IMR-90 (cell line): ENCODE measurements at regions not wholly inside any gene's neighbourhood (a gene's known extent, or its start where the extent isn't known, plus 50 kb on each side); places are given as distances from the start of the nearest gene placed in this dataset.

Experiments used
- ATAC-seq: fragments of 200-7000 bp; cut with Tn5 transposase; 2 replicates; pipeline ENCODE4 v1.9.1; 2020; ENCODE audit warnings: low read depth, mild to moderate bottlenecking, moderate library complexity
- BruUV-seq: library from RNA; stranded (reverse); fragments of 400-500 nt; replicated peaks from 2 replicates; lab custom pipeline; 2021; lab: Mats Ljungman, UMichigan
- CTCF ChIA-PET: fragments of 300-600 bp; formaldehyde crosslinking; extraction: SDS; loops from one replicate; lab custom pipeline; 2021; ENCODE audit warnings: antibody characterized with exemption; lab: Yijun Ruan, JAX
- POLR2A ChIA-PET: fragments of 300-600 bp; sonication (Branson Sonifier 250); formaldehyde crosslinking; loops from one replicate; lab custom pipeline; 2022; ENCODE audit warnings: antibody characterized with exemption; ENCODE audit not compliant: unreplicated experiment; lab: Charles Lee
- DNase-seq: peaks from one replicate; pipeline ENCODE4 v3.0.0; 2013
- H2AFZ ChIP-seq: replicated peaks from 2 replicates; pipeline ENCODE3; 2013; ENCODE audit warnings: low read length, mild to moderate bottlenecking; ENCODE audit not compliant: poor library complexity
- H2AK5ac ChIP-seq: 2 replicates; pipeline ENCODE4 v1.6.1; 2013; ENCODE audit warnings: low read depth, low read length, inconsistent platforms
- H2AK9ac ChIP-seq: replicated peaks from 2 replicates; pipeline ENCODE3; 2013; ENCODE audit warnings: mild to moderate bottlenecking, low read depth, low read length, moderate library complexity; ENCODE audit not compliant: poor library complexity
- H2BK120ac ChIP-seq: 2 replicates; pipeline ENCODE4 v1.6.1; 2013; ENCODE audit warnings: low read depth, low read length, inconsistent platforms
- H2BK15ac ChIP-seq: 3 replicates; pipeline ENCODE4 v1.6.1; 2013; ENCODE audit warnings: low read depth, low read length, inconsistent platforms
- H2BK20ac ChIP-seq: 2 replicates; pipeline ENCODE4 v1.6.1; 2013; ENCODE audit warnings: low read depth, mild to moderate bottlenecking, inconsistent platforms, low read length, moderate library complexity
- H2BK5ac ChIP-seq: 2 replicates; pipeline ENCODE4 v1.6.1; 2013; ENCODE audit warnings: mild to moderate bottlenecking, low read depth, low read length, inconsistent platforms; ENCODE audit not compliant: poor library complexity, severe bottlenecking
- H3K14ac ChIP-seq: replicated peaks from 2 replicates; pipeline ENCODE4 v1.6.1; 2013; ENCODE audit warnings: low read depth, low read length, inconsistent platforms
- H3K18ac ChIP-seq: 2 replicates; pipeline ENCODE4 v1.6.1; 2013; ENCODE audit warnings: low read depth, low read length, control low read depth
- H3K23ac ChIP-seq: 2 replicates; pipeline ENCODE4 v1.6.1; 2013; ENCODE audit warnings: low read depth, low read length, inconsistent platforms
- H3K27ac ChIP-seq: 2 replicates; pipeline ENCODE4 v1.5.1; 2013; ENCODE audit warnings: mild to moderate bottlenecking, control low read depth, low read length; ENCODE audit not compliant: insufficient read depth
- H3K27me3 ChIP-seq: 2 replicates; pipeline ENCODE4 v1.6.1; 2013; ENCODE audit warnings: low read length; ENCODE audit not compliant: control insufficient read depth, insufficient read depth
- H3K36me3 ChIP-seq: 2 replicates; pipeline ENCODE4 v1.6.1; 2013; ENCODE audit warnings: low read length, mixed read lengths; ENCODE audit not compliant: control insufficient read depth, insufficient read depth
- H3K4ac ChIP-seq: 2 replicates; pipeline ENCODE4 v1.6.1; 2013; ENCODE audit warnings: low read depth, low read length, inconsistent platforms
- H3K4me1 ChIP-seq: 2 replicates; pipeline ENCODE4 v1.6.1; 2013; ENCODE audit warnings: low read length, mixed read lengths; ENCODE audit not compliant: control insufficient read depth, insufficient read depth
- H3K4me2 ChIP-seq: 2 replicates; pipeline ENCODE4 v1.6.1; 2013; ENCODE audit warnings: low read depth, mild to moderate bottlenecking, control low read depth, low read length, moderate library complexity
- H3K4me3 ChIP-seq: 2 replicates; pipeline ENCODE4 v1.5.1; 2013; ENCODE audit warnings: low read depth, mild to moderate bottlenecking, control low read depth, low read length, moderate library complexity; ENCODE audit not compliant: insufficient read depth
- H3K56ac ChIP-seq: 2 replicates; pipeline ENCODE4 v1.6.1; 2013; ENCODE audit warnings: low read length, inconsistent platforms; ENCODE audit not compliant: insufficient read depth; ENCODE audit errors: extremely low read depth
- H3K79me1 ChIP-seq, 2 experiments: 2 replicates each; pipeline ENCODE4 v1.6.1; 2013; ENCODE audit warnings: low read length in 2 of 2, inconsistent platforms in 1 of 2, low read depth in 1 of 2
- H3K9ac ChIP-seq: 2 replicates; pipeline ENCODE4 v1.6.1; 2013; ENCODE audit warnings: low read depth, low read length, control low read depth
- H3K9me1 ChIP-seq: 2 replicates; pipeline ENCODE4 v1.6.1; 2013; ENCODE audit warnings: low read length, inconsistent platforms; ENCODE audit not compliant: insufficient read depth
- H3K9me3 ChIP-seq: 2 replicates; pipeline ENCODE4 v1.6.1; 2013; ENCODE audit warnings: low read length; ENCODE audit not compliant: control insufficient read depth, insufficient read depth
- H4K20me1 ChIP-seq: 2 replicates; pipeline ENCODE4 v1.6.1; 2013; ENCODE audit warnings: low read length, inconsistent platforms; ENCODE audit not compliant: insufficient read depth
- H4K5ac ChIP-seq: 2 replicates; pipeline ENCODE4 v1.6.1; 2013; ENCODE audit warnings: mild to moderate bottlenecking, low read depth, low read length, control low read depth
- H4K8ac ChIP-seq, 2 experiments: 2 replicates each; pipeline ENCODE4 v1.6.1; 2013; ENCODE audit warnings: low read depth in 2 of 2, low read length in 2 of 2, control low read depth in 1 of 2, inconsistent platforms in 1 of 2
- H4K91ac ChIP-seq: 2 replicates; pipeline ENCODE4 v1.6.1; 2013; ENCODE audit warnings: low read depth, low read length, inconsistent platforms; ENCODE audit not compliant: insufficient read depth
- BHLHE40 ChIP-seq: fragments of 150-350 bp; IDR thresholded peaks from 2 replicates; pipeline ENCODE4 v1.6.1; 2016; ENCODE audit warnings: mild to moderate bottlenecking, low read depth, low read length
- CEBPB ChIP-seq: IDR thresholded peaks from 2 replicates; pipeline ENCODE4 v1.6.1; 2012; ENCODE audit warnings: low read depth, low read length, improper control_type of control experiment
- CHD1 ChIP-seq: IDR thresholded peaks from 2 replicates; pipeline ENCODE4 v1.6.1; 2012; ENCODE audit warnings: low read depth, low read length, improper control_type of control experiment
- FOS ChIP-seq: fragments of 150-350 bp; IDR thresholded peaks from 2 replicates; pipeline ENCODE4 v1.6.1; 2016; ENCODE audit warnings: low read depth, low read length
- MAZ ChIP-seq: IDR thresholded peaks from 2 replicates; pipeline ENCODE4 v1.6.1; 2012; ENCODE audit warnings: low read depth, mild to moderate bottlenecking, low read length, improper control_type of control experiment, moderate library complexity, borderline replicate concordance
- MXI1 ChIP-seq: IDR thresholded peaks from 2 replicates; pipeline ENCODE4 v1.6.1; 2012; ENCODE audit warnings: low read depth, mild to moderate bottlenecking, low read length, moderate library complexity, borderline replicate concordance
- NFE2L2 ChIP-seq: fragments of 150-350 bp; IDR thresholded peaks from 2 replicates; pipeline ENCODE4 v1.6.1; 2016; ENCODE audit warnings: low read depth, mild to moderate bottlenecking, low read length
- POLR2A ChIP-seq: IDR thresholded peaks from 2 replicates; pipeline ENCODE4 v1.6.1; 2012; ENCODE audit warnings: mild to moderate bottlenecking, low read depth, low read length
- RAD21 ChIP-seq: IDR thresholded peaks from 2 replicates; pipeline ENCODE4 v1.6.1; 2012; ENCODE audit warnings: low read length, improper control_type of control experiment
- RCOR1 ChIP-seq: IDR thresholded peaks from 2 replicates; pipeline ENCODE4 v1.6.1; 2012; ENCODE audit warnings: mild to moderate bottlenecking, low read length, improper control_type of control experiment; ENCODE audit not compliant: insufficient replicate concordance
- SMC3 ChIP-seq: fragments of 150-350 bp; IDR thresholded peaks from 2 replicates; pipeline ENCODE4 v1.6.1; 2016; ENCODE audit warnings: low read depth, mild to moderate bottlenecking, antibody characterized with exemption, low read length, moderate library complexity
- WGBS, 2 experiments: methylation state at CpG; one replicate each; pipeline versions ENCODE4 v1.1.5 to v1.1.7; 2013; ENCODE audit warnings: missing lambda C conversion rate in 2 of 2; ENCODE audit not compliant: insufficient read length in 1 of 2; ENCODE audit errors: extremely low coverage in 2 of 2; 5-methylcytosine and 5-hydroxymethylcytosine counted together
- dilution Hi-C: fragments of 300-500 bp; cut with HindIII; formaldehyde crosslinking; loops from one replicate; pipeline ENCODE4 v1.14.3; 2018; ENCODE audit warnings: low sequenced_read_pairs; ENCODE audit not compliant: unreplicated experiment
- in situ Hi-C: fragments of 300-500 bp; cut with MboI; formaldehyde crosslinking; loops from 3 replicates; pipeline ENCODE4 v1.14.3; 2019; ENCODE audit warnings: low sequenced_read_pairs, inconsistent platforms, mixed read lengths
- intact Hi-C: fragments of 100-400 bp; cut with micrococcal nuclease; formaldehyde crosslinking; loops from 2 replicates; pipeline ENCODE4 v1.10.0; 2022
- TF ChIP-seq, protein P1 (sequence below): fragments of 150-350 bp; IDR thresholded peaks from 2 replicates; pipeline ENCODE4 v1.6.1; 2016; ENCODE audit warnings: low read depth, mild to moderate bottlenecking, low read length, moderate library complexity, borderline replicate concordance
- TF ChIP-seq, protein P2 (sequence below): fragments of 150-350 bp; IDR thresholded peaks from 2 replicates; pipeline ENCODE4 v1.6.1; 2017; ENCODE audit warnings: mild to moderate bottlenecking, antibody characterized with exemption, low read length, low read depth
- TF ChIP-seq, protein P3 (sequence below): conservative IDR thresholded peaks from 2 replicates; pipeline ENCODE4 v1.5.1; 2012; ENCODE audit warnings: mild to moderate bottlenecking, low read depth, low read length, improper control_type of control experiment

DNA sequence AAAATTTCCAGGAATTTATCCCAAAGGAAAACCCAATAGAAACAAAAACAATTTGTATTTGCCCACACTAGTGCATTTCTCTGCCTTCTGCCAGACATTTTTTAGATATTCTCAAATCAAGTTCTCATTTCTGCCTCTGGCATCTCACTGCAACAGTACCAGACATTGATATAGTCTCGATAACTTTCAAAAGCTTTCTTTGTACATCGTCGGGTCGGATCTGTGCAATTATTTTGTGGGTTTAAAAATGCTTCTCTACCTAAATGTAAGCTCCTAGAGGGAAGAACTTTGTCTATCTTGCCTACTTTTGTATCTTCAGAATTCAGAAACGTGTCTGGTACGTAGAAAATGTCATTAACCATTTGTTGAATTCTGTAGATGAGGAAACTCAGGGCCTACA, 125.5 kb upstream of the LIFR start:
- H4K5ac ChIP-seq = no peak overlapping the region
- no CpG with 5 or more reads among the region's 6 CpGs for WGBS, 2 experiments
- no peak overlapping the region for H3K27ac ChIP-seq
- dilution Hi-C loops = no loop called here
- intact Hi-C loops = no loop called here
- H3K9me1 ChIP-seq = no peaks in the 10 kb centered on the region
- no peak overlapping the region for H2BK120ac ChIP-seq
- no peak overlapping the region for H3K14ac ChIP-seq
- H3K4me3 ChIP-seq = no peak overlapping the region
- TF ChIP-seq, protein P1, sequence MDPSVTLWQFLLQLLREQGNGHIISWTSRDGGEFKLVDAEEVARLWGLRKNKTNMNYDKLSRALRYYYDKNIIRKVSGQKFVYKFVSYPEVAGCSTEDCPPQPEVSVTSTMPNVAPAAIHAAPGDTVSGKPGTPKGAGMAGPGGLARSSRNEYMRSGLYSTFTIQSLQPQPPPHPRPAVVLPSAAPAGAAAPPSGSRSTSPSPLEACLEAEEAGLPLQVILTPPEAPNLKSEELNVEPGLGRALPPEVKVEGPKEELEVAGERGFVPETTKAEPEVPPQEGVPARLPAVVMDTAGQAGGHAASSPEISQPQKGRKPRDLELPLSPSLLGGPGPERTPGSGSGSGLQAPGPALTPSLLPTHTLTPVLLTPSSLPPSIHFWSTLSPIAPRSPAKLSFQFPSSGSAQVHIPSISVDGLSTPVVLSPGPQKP = no peak
- no peak for TF ChIP-seq CHD1
- TF ChIP-seq MXI1 = no peak
- TF ChIP-seq NFE2L2 = no peak
- no peak for TF ChIP-seq BHLHE40
- no peak for TF ChIP-seq CEBPB
- TF ChIP-seq RAD21 = no peak
- TF ChIP-seq FOS = no peak
- TF ChIP-seq, protein P2, sequence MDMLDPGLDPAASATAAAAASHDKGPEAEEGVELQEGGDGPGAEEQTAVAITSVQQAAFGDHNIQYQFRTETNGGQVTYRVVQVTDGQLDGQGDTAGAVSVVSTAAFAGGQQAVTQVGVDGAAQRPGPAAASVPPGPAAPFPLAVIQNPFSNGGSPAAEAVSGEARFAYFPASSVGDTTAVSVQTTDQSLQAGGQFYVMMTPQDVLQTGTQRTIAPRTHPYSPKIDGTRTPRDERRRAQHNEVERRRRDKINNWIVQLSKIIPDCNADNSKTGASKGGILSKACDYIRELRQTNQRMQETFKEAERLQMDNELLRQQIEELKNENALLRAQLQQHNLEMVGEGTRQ = no peak
- no peak for TF ChIP-seq POLR2A
- TF ChIP-seq RCOR1 = no peak
- TF ChIP-seq MAZ = no peak
- no peak for TF ChIP-seq SMC3
- TF ChIP-seq, protein P3, sequence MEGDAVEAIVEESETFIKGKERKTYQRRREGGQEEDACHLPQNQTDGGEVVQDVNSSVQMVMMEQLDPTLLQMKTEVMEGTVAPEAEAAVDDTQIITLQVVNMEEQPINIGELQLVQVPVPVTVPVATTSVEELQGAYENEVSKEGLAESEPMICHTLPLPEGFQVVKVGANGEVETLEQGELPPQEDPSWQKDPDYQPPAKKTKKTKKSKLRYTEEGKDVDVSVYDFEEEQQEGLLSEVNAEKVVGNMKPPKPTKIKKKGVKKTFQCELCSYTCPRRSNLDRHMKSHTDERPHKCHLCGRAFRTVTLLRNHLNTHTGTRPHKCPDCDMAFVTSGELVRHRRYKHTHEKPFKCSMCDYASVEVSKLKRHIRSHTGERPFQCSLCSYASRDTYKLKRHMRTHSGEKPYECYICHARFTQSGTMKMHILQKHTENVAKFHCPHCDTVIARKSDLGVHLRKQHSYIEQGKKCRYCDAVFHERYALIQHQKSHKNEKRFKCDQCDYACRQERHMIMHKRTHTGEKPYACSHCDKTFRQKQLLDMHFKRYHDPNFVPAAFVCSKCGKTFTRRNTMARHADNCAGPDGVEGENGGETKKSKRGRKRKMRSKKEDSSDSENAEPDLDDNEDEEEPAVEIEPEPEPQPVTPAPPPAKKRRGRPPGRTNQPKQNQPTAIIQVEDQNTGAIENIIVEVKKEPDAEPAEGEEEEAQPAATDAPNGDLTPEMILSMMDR = no peak
- H2AK9ac ChIP-seq = no peak overlapping the region
- POLR2A ChIA-PET = no interaction called here
- H3K4me1 ChIP-seq = no peaks in the 10 kb centered on the region
- H3K18ac ChIP-seq = no peak overlapping the region
- H2AFZ ChIP-seq = no peak overlapping the region
- CTCF ChIA-PET = no interaction called here
- no peak overlapping the region for H3K56ac ChIP-seq
- no peaks in the 10 kb centered on the region for H3K79me1 ChIP-seq
- H4K91ac ChIP-seq = no peak overlapping the region
- no peak overlapping the region for H2BK20ac ChIP-seq
- H3K4me2 ChIP-seq = no peak overlapping the region
- H3K27me3 ChIP-seq = peaks cover 14% of the 10 kb centered on the region; the same call in 1 of the 2 replicates
- H4K20me1 ChIP-seq = no peaks in the 10 kb centered on the region
- DNase-seq (no peak), ATAC-seq (no peak)
- no peak overlapping the region for H3K4ac ChIP-seq
- no peak overlapping the region for H2BK5ac ChIP-seq
- no peaks in the 10 kb centered on the region for H3K36me3 ChIP-seq
- H2BK15ac ChIP-seq = no peak overlapping the region
- no peak overlapping the region for H2AK5ac ChIP-seq
- H4K8ac ChIP-seq = no peak overlapping the region
- BruUV-seq = no TSS peak
- no peak overlapping the region for H3K9ac ChIP-seq
- in situ Hi-C loops = no loop called here
- H3K23ac ChIP-seq = no peak overlapping the region
- no peaks in the 10 kb centered on the region for H3K9me3 ChIP-seq
